Thoracic aorta (tissue), 2 donors: ENCODE measurements at regions not wholly inside any gene's neighbourhood (a gene's known extent, or its start where the extent isn't known, plus 50 kb on each side); places are given as distances from the start of the nearest gene placed in this dataset.

ENCODE experiments used
- ATAC-seq: fragments of 150-250 bp; one replicate; pipeline ENCODE4 v1.8.0; 2017; ENCODE audit warnings: low read depth; ENCODE audit not compliant: insufficient number of reproducible peaks, low FRiP score
- DNase-seq: peaks from one replicate; pipeline ENCODE4 v3.0.0-alpha.2; 2020; ENCODE audit warnings: low spot score
- H3K27ac ChIP-seq, 2 donors: fragments of 200-600 bp; sonication (generic); 1 replicate in 1 of 2; 2 replicates in 1 of 2; pipeline ENCODE4 v1.5.1; 2016; ENCODE audit warnings: mild to moderate bottlenecking in 2 of 2, moderate library complexity in 2 of 2
- H3K27me3 ChIP-seq: fragments of 200-600 bp; sonication (generic); replicated peaks from 2 replicates; pipeline ENCODE4 v1.6.0; 2016; ENCODE audit warnings: mild to moderate bottlenecking; ENCODE audit not compliant: insufficient read depth
- H3K36me3 ChIP-seq: fragments of 200-600 bp; sonication (generic); one replicate; pipeline ENCODE4 v1.5.1; 2016
- H3K4me1 ChIP-seq, 2 donors: fragments of 200-600 bp; sonication (generic); 1 replicate in 1 of 2; 2 replicates in 1 of 2; pipeline versions ENCODE4 v1.5.1 to v1.6.0; 2016; ENCODE audit warnings: low read depth in 2 of 2, mild to moderate bottlenecking in 1 of 2; ENCODE audit not compliant: control insufficient read depth in 1 of 2
- H3K4me3 ChIP-seq: fragments of 200-600 bp; sonication (generic); 2 replicates; pipeline ENCODE4 v1.5.1; 2016; ENCODE audit warnings: mild to moderate bottlenecking
- H3K9me3 ChIP-seq: fragments of 200-600 bp; sonication (generic); 2 replicates; pipeline ENCODE4 v1.5.1; 2016
- CTCF ChIP-seq: fragments of 200-600 bp; sonication (generic); IDR thresholded peaks from one replicate; pipeline ENCODE4 v1.5.1; 2019; ENCODE audit warnings: antibody characterized with exemption

- Histone ChIP-seq H3K27me3 (no peaks in the 10 kb centered on the region), H3K4me1 (peaks cover 0 to 14% of the 10 kb centered on the region in 2 donors), H3K36me3 (no peaks in the 10 kb centered on the region), H3K27ac (no peak overlapping the region), H3K9me3 (no peaks in the 10 kb centered on the region), H3K4me3 (no peak overlapping the region)
- TF ChIP-seq CTCF = no peak
- no peak for ATAC-seq
- no peak for DNase-seq
Measured at GRCh38 chr7:42677751-42678699, 233.8 kb downstream of the C7orf25 start.

GRCh38 chr7:42674541-42674940 is 237.3 kb downstream of the C7orf25 start:
- Histone ChIP-seq H3K4me3 (no peak overlapping the region), H3K4me1 (peaks cover 0 to 14% of the 10 kb centered on the region in 2 donors), H3K36me3 (no peaks in the 10 kb centered on the region), H3K9me3 (no peaks in the 10 kb centered on the region), H3K27me3 (no peaks in the 10 kb centered on the region), H3K27ac (no peak overlapping the region)
- ATAC-seq (no peak), DNase-seq (no peak)
- no peak for TF ChIP-seq CTCF

- no peaks in the 10 kb centered on the region for H3K9me3 ChIP-seq
- no peak overlapping the region for H3K27ac ChIP-seq
- TF ChIP-seq CTCF = no peak
- DNase-seq = no peak
- no peaks in the 10 kb centered on the region for H3K27me3 ChIP-seq
- no peak overlapping the region for H3K4me3 ChIP-seq
- H3K36me3 ChIP-seq = no peaks in the 10 kb centered on the region
- ATAC-seq = no peak
- peaks cover 0 to 14% of the 10 kb centered on the region in 2 donors for H3K4me1 ChIP-seq
Measured at GRCh38 chr7:42673951-42674350, 237.9 kb downstream of the C7orf25 start.

- no peaks in the 10 kb centered on the region for H3K9me3 ChIP-seq
- no peak for ATAC-seq
Measured at GRCh38 chr7:42672339-42672999, 239.4 kb downstream of the C7orf25 start.

More at GRCh38 chr7:42672339-42672999, 239.4 kb downstream of the C7orf25 start:
- no peaks in the 10 kb centered on the region for H3K36me3 ChIP-seq
- no peak for TF ChIP-seq CTCF
- H3K4me1 ChIP-seq = peaks cover 0 to 4% of the 10 kb centered on the region in 2 donors
- H3K27ac ChIP-seq = no peak overlapping the region
- H3K4me3 ChIP-seq = no peak overlapping the region
- no peak for DNase-seq
- no peaks in the 10 kb centered on the region for H3K27me3 ChIP-seq
